Osteoblast (primary cell): ENCODE measurements at regions not wholly inside any gene's neighbourhood (a gene's known extent, or its start where the extent isn't known, plus 50 kb on each side); places are given as distances from the start of the nearest gene placed in this dataset.

Experiments used
- DNase-seq: peaks from one replicate; pipeline ENCODE4 v3.0.0; 2011; ENCODE audit warnings: low spot score, mixed read lengths; ENCODE audit not compliant: insufficient read length; ENCODE audit errors: missing footprints
- H2AFZ ChIP-seq: 2 replicates; pipeline ENCODE4 v1.6.0; 2011; ENCODE audit warnings: mild to moderate bottlenecking, low read length
- H3K27ac ChIP-seq: 2 replicates; pipeline ENCODE4 v1.5.1; 2011; ENCODE audit warnings: mild to moderate bottlenecking, low read depth, low read length, moderate library complexity
- H3K27me3 ChIP-seq: 2 replicates; pipeline ENCODE4 v1.6.0; 2012; ENCODE audit warnings: mild to moderate bottlenecking, control low read depth, inconsistent platforms, low read length, moderate library complexity; ENCODE audit not compliant: insufficient read depth
- H3K36me3 ChIP-seq: 2 replicates; pipeline ENCODE4 v1.5.1; 2011; ENCODE audit warnings: mild to moderate bottlenecking, low read length, control low read depth, moderate library complexity; ENCODE audit not compliant: insufficient read depth
- H3K4me1 ChIP-seq: 2 replicates; pipeline ENCODE4 v1.5.1; 2011; ENCODE audit warnings: mild to moderate bottlenecking, low read length, control low read depth, moderate library complexity; ENCODE audit not compliant: insufficient read depth
- H3K4me2 ChIP-seq: 2 replicates; pipeline ENCODE4 v1.6.0; 2011; ENCODE audit warnings: mild to moderate bottlenecking, low read length; ENCODE audit not compliant: insufficient read depth
- H3K4me3 ChIP-seq: fragments of 200-600 bp; sonication (generic); 3 replicates; pipeline ENCODE4 v1.5.1; 2012; ENCODE audit warnings: mild to moderate bottlenecking, low read length, inconsistent platforms; ENCODE audit not compliant: insufficient read depth
- H3K79me2 ChIP-seq: 2 replicates; pipeline ENCODE4 v1.6.0; 2012; ENCODE audit warnings: mild to moderate bottlenecking, low read length, control low read depth, inconsistent platforms; ENCODE audit not compliant: insufficient read depth
- H3K9me3 ChIP-seq: 2 replicates; pipeline ENCODE4 v1.5.1; 2011; ENCODE audit warnings: low read depth, low read length, control low read depth
- H4K20me1 ChIP-seq: 2 replicates; pipeline ENCODE4 v1.6.0; 2012; ENCODE audit warnings: mild to moderate bottlenecking, low read length, control low read depth; ENCODE audit not compliant: insufficient read depth
- TF ChIP-seq, protein P1 (sequence below): IDR thresholded peaks from 2 replicates; pipeline ENCODE4 v1.5.1; 2011; ENCODE audit warnings: mild to moderate bottlenecking, low read depth, low read length, moderate library complexity; ENCODE audit errors: extremely low read depth

DNA sequence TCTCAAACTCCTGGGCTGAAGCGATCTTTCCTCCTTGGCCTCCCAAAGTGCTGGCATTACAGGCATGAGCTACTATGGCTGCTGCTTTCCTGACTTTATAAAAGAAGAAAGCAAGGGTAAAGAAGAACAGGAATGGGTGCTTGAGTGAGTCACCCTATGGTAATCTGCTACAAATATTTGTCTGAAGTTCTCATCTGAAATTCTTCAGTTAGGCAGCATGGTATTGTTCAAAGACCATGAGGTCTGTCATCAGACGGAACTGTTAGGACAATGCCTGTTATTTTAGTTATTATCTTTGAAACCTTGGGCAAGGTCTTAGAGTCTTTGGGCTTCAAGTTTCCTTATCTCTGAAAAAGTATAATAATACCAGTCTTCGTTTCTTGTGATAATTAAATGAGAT is 695.8 kb downstream of the RNF144A start:
- Histone ChIP-seq H3K27ac (no peak overlapping the region), H4K20me1 (no peaks in the 10 kb centered on the region)
- no peak for DNase-seq

DNA sequence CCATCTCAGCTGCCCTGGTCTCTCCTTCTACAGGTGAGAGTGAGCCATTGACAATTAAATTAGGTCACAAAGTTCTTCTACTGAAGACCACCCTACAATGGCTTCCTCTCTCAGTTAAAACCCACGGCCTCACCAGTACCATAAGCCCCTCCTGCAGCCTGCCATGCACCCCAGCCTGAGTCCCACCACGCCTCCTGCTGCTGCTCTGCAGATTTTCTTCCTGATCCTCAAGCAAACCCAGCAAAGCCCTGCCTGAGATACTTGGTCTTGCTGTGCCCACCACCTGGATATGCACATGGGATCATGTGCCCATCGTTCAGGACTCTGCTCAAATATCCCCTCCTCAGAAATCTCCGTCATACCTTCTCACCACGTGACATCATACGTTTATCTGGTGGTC is 696.6 kb downstream of the RNF144A start:
- Histone ChIP-seq H3K4me3 (no peak overlapping the region), H4K20me1 (no peaks in the 10 kb centered on the region), H3K4me1 (no peaks in the 10 kb centered on the region), H3K36me3 (no peaks in the 10 kb centered on the region), H3K27me3 (no peaks in the 10 kb centered on the region), H2AFZ (no peak overlapping the region), H3K79me2 (no peaks in the 10 kb centered on the region), H3K9me3 (no peaks in the 10 kb centered on the region), H3K27ac (no peak overlapping the region), H3K4me2 (no peak overlapping the region)
- TF ChIP-seq, protein P1, sequence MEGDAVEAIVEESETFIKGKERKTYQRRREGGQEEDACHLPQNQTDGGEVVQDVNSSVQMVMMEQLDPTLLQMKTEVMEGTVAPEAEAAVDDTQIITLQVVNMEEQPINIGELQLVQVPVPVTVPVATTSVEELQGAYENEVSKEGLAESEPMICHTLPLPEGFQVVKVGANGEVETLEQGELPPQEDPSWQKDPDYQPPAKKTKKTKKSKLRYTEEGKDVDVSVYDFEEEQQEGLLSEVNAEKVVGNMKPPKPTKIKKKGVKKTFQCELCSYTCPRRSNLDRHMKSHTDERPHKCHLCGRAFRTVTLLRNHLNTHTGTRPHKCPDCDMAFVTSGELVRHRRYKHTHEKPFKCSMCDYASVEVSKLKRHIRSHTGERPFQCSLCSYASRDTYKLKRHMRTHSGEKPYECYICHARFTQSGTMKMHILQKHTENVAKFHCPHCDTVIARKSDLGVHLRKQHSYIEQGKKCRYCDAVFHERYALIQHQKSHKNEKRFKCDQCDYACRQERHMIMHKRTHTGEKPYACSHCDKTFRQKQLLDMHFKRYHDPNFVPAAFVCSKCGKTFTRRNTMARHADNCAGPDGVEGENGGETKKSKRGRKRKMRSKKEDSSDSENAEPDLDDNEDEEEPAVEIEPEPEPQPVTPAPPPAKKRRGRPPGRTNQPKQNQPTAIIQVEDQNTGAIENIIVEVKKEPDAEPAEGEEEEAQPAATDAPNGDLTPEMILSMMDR = no peak
- no peak for DNase-seq

More for the DNA sequence above, 695.8 kb downstream of the RNF144A start:
- TF ChIP-seq, protein P1 = no peak
- Histone ChIP-seq H3K9me3 (no peaks in the 10 kb centered on the region), H2AFZ (no peak overlapping the region), H3K4me1 (no peaks in the 10 kb centered on the region), H3K4me3 (no peak overlapping the region), H3K27me3 (no peaks in the 10 kb centered on the region), H3K79me2 (no peaks in the 10 kb centered on the region), H3K4me2 (no peak overlapping the region), H3K36me3 (no peaks in the 10 kb centered on the region)

DNA sequence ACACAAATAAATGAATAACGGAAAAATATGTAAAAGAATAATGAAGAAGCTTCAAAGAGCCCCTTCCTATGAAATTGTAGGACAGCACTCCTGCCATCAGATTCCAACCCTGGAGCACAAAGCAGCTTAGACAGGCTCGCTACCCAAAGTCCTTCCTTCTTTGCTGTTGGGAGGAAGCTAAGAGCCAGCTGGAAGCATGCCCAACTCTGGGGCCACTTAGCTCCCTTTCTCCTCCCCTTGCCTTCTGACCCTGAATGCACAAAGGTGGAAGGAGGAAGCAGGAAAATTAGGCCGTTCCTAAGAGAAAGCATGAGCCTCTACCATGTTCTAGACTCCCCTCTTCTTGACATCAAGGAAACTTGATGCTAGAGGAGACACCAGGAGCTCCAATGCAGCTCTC is 700.8 kb downstream of the RNF144A start:
- H3K79me2 ChIP-seq = no peaks in the 10 kb centered on the region
- no peaks in the 10 kb centered on the region for H3K36me3 ChIP-seq
- DNase-seq = no peak
- no peak overlapping the region for H3K4me2 ChIP-seq
- H2AFZ ChIP-seq = no peak overlapping the region
- no peaks in the 10 kb centered on the region for H3K27me3 ChIP-seq
- TF ChIP-seq, protein P1 = no peak
- no peak overlapping the region for H3K27ac ChIP-seq
- no peak overlapping the region for H3K4me3 ChIP-seq
- no peaks in the 10 kb centered on the region for H4K20me1 ChIP-seq
- H3K9me3 ChIP-seq = no peaks in the 10 kb centered on the region
- H3K4me1 ChIP-seq = no peaks in the 10 kb centered on the region

DNA sequence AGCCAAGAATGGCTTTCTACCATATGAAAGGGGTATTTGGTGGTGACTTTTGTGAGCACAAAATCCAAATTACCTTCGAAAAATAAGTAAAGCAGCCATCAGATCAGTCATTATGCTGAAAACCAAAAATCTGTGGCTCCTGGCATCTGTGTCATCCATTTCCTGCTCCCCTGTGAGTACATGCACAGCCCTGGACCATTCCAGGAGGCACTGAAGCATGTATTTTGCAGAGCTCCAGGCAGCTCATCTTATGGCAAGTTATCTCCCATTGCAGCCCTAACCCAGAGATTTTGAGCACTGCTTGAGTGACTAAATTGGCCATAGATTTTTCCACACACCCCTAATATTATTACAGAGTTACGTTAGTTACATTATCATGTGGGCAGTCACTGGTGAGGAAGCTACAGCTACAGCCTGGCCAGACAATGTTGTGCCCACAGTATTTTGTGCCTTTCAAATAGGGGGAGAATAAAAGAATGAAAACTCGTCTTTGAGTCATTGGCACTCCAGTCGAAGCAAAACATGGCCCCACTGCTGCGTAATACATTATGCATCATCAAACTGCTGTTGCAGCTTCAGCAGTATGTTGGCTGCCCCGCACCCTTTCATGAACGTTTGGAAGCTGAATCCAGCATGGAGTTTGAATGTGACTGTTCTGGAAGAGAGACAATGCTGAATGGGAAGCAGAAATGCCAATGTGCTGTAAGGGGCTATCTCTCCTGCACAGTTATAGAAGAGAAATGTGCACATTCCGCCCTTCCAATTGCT is 702.2 kb downstream of the RNF144A start:
- H3K4me1 ChIP-seq = no peaks in the 10 kb centered on the region
- no peaks in the 10 kb centered on the region for H3K9me3 ChIP-seq
- no peak overlapping the region for H3K27ac ChIP-seq
- TF ChIP-seq, protein P1 = no peak
- H3K4me3 ChIP-seq = no peak overlapping the region
- H4K20me1 ChIP-seq = no peaks in the 10 kb centered on the region
- DNase-seq = no peak
- H3K27me3 ChIP-seq = no peaks in the 10 kb centered on the region
- no peak overlapping the region for H2AFZ ChIP-seq
- no peaks in the 10 kb centered on the region for H3K36me3 ChIP-seq
- no peaks in the 10 kb centered on the region for H3K79me2 ChIP-seq
- H3K4me2 ChIP-seq = no peak overlapping the region
